ENCODE measurements at regions not wholly inside any gene's neighbourhood (a gene's known extent, or its start where the extent isn't known, plus 50 kb on each side); places are given as distances from the start of the nearest gene placed in this dataset.

DNA sequence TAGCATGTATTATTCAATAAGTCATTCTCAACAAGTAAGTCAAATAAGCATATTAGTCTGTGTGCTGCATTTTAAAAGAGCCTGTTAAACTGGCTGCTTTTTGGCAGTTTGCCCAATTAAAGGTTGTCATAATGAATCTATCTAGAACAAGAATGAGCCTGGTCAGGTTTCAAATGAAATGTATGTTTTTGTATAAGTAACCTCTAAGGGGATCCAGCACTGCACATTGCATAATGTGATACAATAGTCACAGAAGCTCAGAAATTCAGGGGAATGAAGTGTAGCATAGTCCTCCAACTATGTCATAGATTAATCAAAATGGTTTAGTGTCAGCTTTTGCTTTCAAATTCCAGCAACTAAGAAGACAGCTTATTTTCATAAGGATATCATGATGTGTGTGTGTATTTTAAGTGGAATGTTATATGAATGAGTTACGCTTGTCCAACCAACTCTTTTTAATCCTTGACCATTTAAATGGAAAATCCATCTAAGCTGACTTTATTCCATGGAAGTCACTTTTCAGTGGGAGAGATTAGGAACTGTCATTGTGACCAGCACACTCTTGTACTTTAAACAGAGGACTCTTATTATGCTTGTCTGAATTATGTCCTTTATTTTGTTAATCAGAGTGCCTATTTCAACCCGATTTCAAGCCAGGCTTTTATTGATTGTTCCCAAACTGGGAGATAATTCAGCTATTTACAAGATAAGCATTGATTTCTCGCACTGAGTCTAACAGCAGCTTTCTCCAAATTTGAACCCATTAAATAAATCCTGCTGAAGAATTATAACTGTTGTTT, 283.9 kb upstream of the ADAMTSL1 start:
- DNase-seq (ENCODE audit: low read depth): no peak
- TF ChIP-seq, protein P1, sequence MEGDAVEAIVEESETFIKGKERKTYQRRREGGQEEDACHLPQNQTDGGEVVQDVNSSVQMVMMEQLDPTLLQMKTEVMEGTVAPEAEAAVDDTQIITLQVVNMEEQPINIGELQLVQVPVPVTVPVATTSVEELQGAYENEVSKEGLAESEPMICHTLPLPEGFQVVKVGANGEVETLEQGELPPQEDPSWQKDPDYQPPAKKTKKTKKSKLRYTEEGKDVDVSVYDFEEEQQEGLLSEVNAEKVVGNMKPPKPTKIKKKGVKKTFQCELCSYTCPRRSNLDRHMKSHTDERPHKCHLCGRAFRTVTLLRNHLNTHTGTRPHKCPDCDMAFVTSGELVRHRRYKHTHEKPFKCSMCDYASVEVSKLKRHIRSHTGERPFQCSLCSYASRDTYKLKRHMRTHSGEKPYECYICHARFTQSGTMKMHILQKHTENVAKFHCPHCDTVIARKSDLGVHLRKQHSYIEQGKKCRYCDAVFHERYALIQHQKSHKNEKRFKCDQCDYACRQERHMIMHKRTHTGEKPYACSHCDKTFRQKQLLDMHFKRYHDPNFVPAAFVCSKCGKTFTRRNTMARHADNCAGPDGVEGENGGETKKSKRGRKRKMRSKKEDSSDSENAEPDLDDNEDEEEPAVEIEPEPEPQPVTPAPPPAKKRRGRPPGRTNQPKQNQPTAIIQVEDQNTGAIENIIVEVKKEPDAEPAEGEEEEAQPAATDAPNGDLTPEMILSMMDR (IDR thresholded peaks at IDR 0.05; ENCODE audit: low read depth, low read length, missing control alignments): no peak
- in situ Hi-C loops (cut with HindIII; ENCODE audit: low sequenced_read_pairs): no loop called here
- H3K4me3 ChIP-seq (ENCODE audit: low read depth, low read length): no peak overlapping the region

DNA sequence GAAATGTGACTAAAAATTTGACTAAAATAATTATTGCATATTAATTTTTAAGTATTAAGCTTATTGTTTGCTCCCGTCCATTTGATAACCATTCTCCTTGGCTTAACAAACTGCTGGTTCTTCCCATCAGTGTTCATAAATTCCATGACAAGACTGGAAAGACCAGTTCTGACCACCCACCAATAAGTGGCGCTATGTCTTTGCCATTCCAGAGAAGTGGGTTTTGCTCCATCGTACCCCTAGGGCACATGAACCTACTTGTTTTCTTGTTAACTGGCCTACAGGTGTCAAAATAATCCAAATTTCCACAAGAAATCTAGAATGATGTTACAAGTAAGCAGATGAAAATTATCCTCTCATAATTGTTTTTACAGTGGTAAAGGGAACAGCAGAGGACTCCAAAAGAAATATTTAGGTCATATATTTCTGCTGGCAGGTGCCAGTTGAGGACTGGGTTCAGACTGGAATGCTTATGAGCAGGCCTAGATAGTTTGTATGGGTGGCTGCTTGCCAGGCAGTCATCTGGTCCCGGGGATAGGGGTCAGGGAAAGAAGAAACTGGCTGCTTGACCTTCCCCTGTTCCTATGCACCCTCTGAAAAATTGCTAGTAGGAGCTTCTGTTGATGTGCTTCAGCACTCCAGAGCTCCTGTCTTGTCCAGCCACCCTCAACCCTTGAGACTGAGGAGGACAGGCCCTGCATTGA, 283.1 kb upstream of the ADAMTSL1 start:
- in situ Hi-C loops (cut with HindIII; ENCODE audit: low sequenced_read_pairs): no loop called here
- no peak for DNase-seq (ENCODE audit: low read depth)
- TF ChIP-seq, protein P1 (IDR thresholded peaks at IDR 0.05; ENCODE audit: low read depth, low read length, missing control alignments): no peak
- H3K4me3 ChIP-seq (ENCODE audit: low read depth, low read length): no peak overlapping the region

DNA sequence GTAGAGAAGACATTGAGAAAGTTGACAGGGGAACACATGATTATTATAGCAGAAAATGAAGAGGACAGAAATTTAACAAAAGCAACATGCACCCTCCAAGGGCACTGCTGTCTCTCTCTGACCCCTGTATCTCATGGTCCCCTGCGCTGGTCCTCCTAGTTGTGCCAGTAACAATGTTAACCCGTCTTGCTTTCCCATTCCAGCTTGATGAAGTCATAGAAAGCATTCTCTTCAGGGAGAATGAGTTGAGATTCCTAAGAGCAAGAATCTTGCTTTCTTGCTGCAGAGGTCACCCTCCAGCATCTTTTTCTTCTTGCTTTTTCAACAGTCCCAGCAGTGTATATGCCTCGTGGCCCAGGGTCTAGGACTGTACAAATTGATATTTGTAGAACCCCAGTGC, 279.6 kb upstream of the ADAMTSL1 start:
- no peak for DNase-seq (ENCODE audit: low read depth)
- no peak overlapping the region for H3K4me3 ChIP-seq (ENCODE audit: low read depth, low read length)
- in situ Hi-C loops (cut with HindIII; ENCODE audit: low sequenced_read_pairs): no loop called here
- TF ChIP-seq, protein P1 (IDR thresholded peaks at IDR 0.05; ENCODE audit: low read depth, low read length, missing control alignments): no peak

DNA sequence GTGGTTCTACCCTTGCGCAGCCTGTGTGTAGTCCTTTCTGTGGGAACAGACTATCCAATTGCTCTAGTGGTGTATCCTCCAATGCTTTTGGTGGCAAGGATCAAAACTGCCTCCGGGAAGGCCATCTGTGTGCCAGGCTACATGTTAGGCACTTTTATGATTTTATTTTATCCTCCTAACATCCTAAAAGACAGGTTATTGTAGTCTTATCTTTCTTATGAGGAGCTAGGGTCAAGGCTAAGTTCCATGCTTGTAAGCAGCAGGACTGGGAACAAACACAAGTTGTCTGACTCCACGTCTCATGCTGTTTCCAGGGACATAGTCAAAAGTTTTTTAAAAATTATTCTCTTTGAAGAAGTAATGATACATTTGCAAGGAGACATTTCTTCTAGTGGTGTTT, 278.7 kb upstream of the ADAMTSL1 start:
- TF ChIP-seq, protein P1 (IDR thresholded peaks at IDR 0.05; ENCODE audit: low read depth, low read length, missing control alignments): no peak
- no peak overlapping the region for H3K4me3 ChIP-seq (ENCODE audit: low read depth, low read length)
- in situ Hi-C loops (cut with HindIII; ENCODE audit: low sequenced_read_pairs): no loop called here
- DNase-seq (ENCODE audit: low read depth): no peak

DNA sequence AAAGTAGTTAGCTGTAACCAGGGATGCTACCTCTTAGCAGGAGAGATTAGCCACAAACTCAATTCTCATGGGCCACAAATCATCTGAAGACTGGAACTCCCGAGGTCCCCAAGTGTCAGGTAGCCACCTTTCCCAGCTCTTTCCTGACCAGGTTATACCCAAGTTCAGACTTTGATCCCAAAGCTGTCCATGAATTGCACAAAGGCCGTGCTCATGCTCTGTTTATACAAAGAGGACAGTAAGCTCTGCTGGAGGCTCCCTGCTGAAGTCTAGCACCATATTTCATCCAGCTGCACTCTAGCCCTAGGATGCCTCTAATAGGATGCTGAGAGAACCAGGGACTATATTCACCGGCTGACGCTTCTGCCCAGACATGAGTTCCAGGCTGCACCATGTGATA, 271.0 kb upstream of the ADAMTSL1 start:
- no peak overlapping the region for H3K4me3 ChIP-seq (ENCODE audit: low read depth, low read length)
- no peak for DNase-seq (ENCODE audit: low read depth)
- TF ChIP-seq, protein P1 (IDR thresholded peaks at IDR 0.05; ENCODE audit: low read depth, low read length, missing control alignments): no peak
- in situ Hi-C loops (cut with HindIII; ENCODE audit: low sequenced_read_pairs): no loop called here

DNA sequence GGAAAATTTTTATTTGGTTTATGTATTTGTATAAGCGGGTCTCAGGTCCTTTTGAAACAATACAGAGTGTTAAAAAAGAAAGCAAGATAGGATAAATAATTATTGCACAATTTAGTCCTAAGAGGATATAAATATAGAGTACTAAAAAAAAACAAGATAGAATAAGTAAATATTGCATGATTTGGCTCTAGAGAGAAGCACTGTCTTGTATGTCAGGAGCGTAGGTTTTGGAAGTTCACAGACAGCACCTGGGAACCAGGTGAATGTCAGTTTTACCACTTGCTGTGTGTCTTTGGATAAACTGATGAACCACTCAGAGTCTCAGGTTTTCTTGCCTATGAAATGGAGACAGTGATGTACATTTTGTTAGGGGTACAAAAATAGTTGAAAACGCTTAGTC, 266.2 kb upstream of the ADAMTSL1 start:
- TF ChIP-seq, protein P1 (IDR thresholded peaks at IDR 0.05; ENCODE audit: low read depth, low read length, missing control alignments): no peak
- no peak overlapping the region for H3K4me3 ChIP-seq (ENCODE audit: low read depth, low read length)
- in situ Hi-C loops (cut with HindIII; ENCODE audit: low sequenced_read_pairs): no loop called here
- no peak for DNase-seq (ENCODE audit: low read depth)
